Liver (tissue), 9 donors: ENCODE measurements at regions not wholly inside any gene's neighbourhood (a gene's known extent, or its start where the extent isn't known, plus 50 kb on each side); places are given as distances from the start of the nearest gene placed in this dataset. TPM values are rescaled to one million over a fixed set of nuclear protein-coding genes. Genes with fewer than 3 reads are reported as not detected.

Experiments
- DNase-seq: peaks from one replicate; pipeline ENCODE4 v3.0.0-alpha.2; 2017; ENCODE audit warnings: low spot score
- H3K27ac ChIP-seq, 2 donors: one replicate each; pipeline ENCODE4 v1.7.0; 2013; ENCODE audit warnings: inconsistent platforms in 2 of 2, low read length in 2 of 2, control low read depth in 1 of 2, low read depth in 1 of 2, mild to moderate bottlenecking in 1 of 2
- H3K27me3 ChIP-seq, 4 donors: one replicate each; pipeline versions ENCODE4 v1.6.1 to v1.7.0; 2013; ENCODE audit warnings: low read length in 3 of 4, inconsistent platforms in 1 of 4, mild to moderate bottlenecking in 1 of 4, moderate library complexity in 1 of 4; ENCODE audit not compliant: control insufficient read depth in 4 of 4, insufficient read depth in 4 of 4
- H3K36me3 ChIP-seq, 4 donors: one replicate each; pipeline versions ENCODE4 v1.6.1 to v1.7.0; 2013; ENCODE audit warnings: low read length in 3 of 4, mild to moderate bottlenecking in 3 of 4, low read depth in 1 of 4, moderate library complexity in 1 of 4; ENCODE audit not compliant: control insufficient read depth in 4 of 4, insufficient read depth in 3 of 4
- H3K4me1 ChIP-seq, 4 donors: one replicate each; pipeline versions ENCODE4 v1.6.1 to v1.7.0; 2013; ENCODE audit warnings: low read length in 3 of 4, mild to moderate bottlenecking in 3 of 4, moderate library complexity in 1 of 4; ENCODE audit not compliant: control insufficient read depth in 4 of 4, insufficient read depth in 4 of 4
- H3K4me3 ChIP-seq, 3 donors: one replicate each; pipeline versions ENCODE4 v1.6.1 to v1.7.0; 2013; ENCODE audit warnings: low read length in 3 of 3, control low read depth in 1 of 3, low read depth in 1 of 3, mild to moderate bottlenecking in 1 of 3
- H3K9ac ChIP-seq, 2 donors: one replicate each; pipeline ENCODE4 v1.7.0; 2013; ENCODE audit warnings: low read length in 2 of 2, mild to moderate bottlenecking in 2 of 2, moderate library complexity in 2 of 2, control low read depth in 1 of 2, low read depth in 1 of 2
- H3K9me3 ChIP-seq, 4 donors: one replicate each; pipeline versions ENCODE4 v1.6.1 to v1.7.0; 2013; ENCODE audit warnings: low read length in 3 of 4; ENCODE audit not compliant: control insufficient read depth in 4 of 4
- FOXA2 ChIP-seq: IDR thresholded peaks from 2 replicates; pipeline ENCODE4 v1.6.1; 2016; ENCODE audit warnings: antibody characterized with exemption
- GABPA ChIP-seq, 2 donors: IDR thresholded peaks in 1 of 2; conservative IDR thresholded peaks in 1 of 2; 2 replicates each; pipeline ENCODE4 v1.6.1; 2016; ENCODE audit warnings: antibody characterized with exemption in 2 of 2, mild to moderate bottlenecking in 1 of 2, moderate library complexity in 1 of 2
- HNF4A ChIP-seq, 2 donors: conservative IDR thresholded peaks; 2 replicates each; pipeline ENCODE4 v1.6.1; 2016; ENCODE audit warnings: antibody characterized with exemption in 2 of 2, mild to moderate bottlenecking in 2 of 2
- JUND ChIP-seq, 2 donors: IDR thresholded peaks; 2 replicates each; pipeline ENCODE4 v1.6.1; 2016; ENCODE audit warnings: antibody characterized with exemption in 2 of 2
- RXRA ChIP-seq, 2 donors: IDR thresholded peaks; 2 replicates each; pipeline ENCODE4 v1.6.1; 2017 to 2018; ENCODE audit warnings: antibody characterized with exemption in 2 of 2, mild to moderate bottlenecking in 1 of 2
- YY1 ChIP-seq: IDR thresholded peaks from 2 replicates; pipeline ENCODE4 v1.6.1; 2016; ENCODE audit warnings: antibody characterized with exemption, mild to moderate bottlenecking
- WGBS: extraction: QIAGEN DNeasy Blood & Tissue Kit; methylation state at CpG from one replicate; pipeline ENCODE4 v1.1.7; 2013; 5-methylcytosine and 5-hydroxymethylcytosine counted together
- small RNA-seq: library from RNA; depleted of rRNA; stranded (forward); fragments of <200 nt; gene quantifications from one replicate; pipeline ENCODE3, GENCODE V24; 2014
- TF ChIP-seq, protein P1 (sequence below): IDR thresholded peaks from 2 replicates; pipeline ENCODE4 v1.6.1; 2016; ENCODE audit warnings: antibody characterized with exemption
- TF ChIP-seq, protein P2 (sequence below): IDR thresholded peaks from 2 replicates; pipeline ENCODE4 v1.6.1; 2016; ENCODE audit warnings: antibody characterized with exemption, mild to moderate bottlenecking
- TF ChIP-seq, protein P3 (sequence below): fragments of 150-350 bp; IDR thresholded peaks from 2 replicates; pipeline ENCODE4 v1.5.1; 2017; ENCODE audit warnings: improper control_type of control experiment, low read depth, low read length; ENCODE audit not compliant: missing input control
- donor health status: healthy.
- donor health status: healthy.
- donor health status: healthy.
- donor health status: healthy.
- donor health status: healthy.

DNA sequence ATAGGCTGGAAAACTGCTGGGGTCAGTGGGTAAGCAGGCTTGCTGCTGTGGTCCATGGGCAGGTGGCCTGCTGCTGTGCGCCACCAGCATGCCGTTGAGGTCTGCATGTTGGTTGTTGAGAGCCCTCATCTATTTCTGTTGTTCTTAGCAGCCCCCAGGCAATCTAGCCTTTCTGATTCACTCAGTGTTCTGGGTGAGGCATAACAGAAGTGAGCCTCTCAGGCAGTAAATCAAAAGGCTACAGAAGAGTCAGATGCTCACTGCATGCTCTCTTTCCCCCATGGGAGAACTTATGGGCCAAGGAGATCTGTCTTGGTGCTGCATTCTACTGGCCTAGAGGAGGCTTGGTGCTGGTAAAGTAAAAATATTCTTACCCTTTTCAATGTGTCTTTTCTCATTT is 67.8 kb upstream of the ATP10A start:
- Histone ChIP-seq H3K27me3 (peaks cover 0 to 6% (median 2%) of the 10 kb centered on the region in 4 donors), H3K9ac (no peak overlapping the region), H3K36me3 (no peaks in the 10 kb centered on the region), H3K27ac (no peak overlapping the region), H3K9me3 (no peaks in the 10 kb centered on the region), H3K4me1 (no peaks in the 10 kb centered on the region), H3K4me3 (no peak overlapping the region)
- WGBS = 93% methylated on average over 2 of the region's 2 CpGs
- no peak for DNase-seq
- TF ChIP-seq, protein P1, sequence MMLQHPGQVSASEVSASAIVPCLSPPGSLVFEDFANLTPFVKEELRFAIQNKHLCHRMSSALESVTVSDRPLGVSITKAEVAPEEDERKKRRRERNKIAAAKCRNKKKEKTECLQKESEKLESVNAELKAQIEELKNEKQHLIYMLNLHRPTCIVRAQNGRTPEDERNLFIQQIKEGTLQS = no peak
- TF ChIP-seq, protein P2, sequence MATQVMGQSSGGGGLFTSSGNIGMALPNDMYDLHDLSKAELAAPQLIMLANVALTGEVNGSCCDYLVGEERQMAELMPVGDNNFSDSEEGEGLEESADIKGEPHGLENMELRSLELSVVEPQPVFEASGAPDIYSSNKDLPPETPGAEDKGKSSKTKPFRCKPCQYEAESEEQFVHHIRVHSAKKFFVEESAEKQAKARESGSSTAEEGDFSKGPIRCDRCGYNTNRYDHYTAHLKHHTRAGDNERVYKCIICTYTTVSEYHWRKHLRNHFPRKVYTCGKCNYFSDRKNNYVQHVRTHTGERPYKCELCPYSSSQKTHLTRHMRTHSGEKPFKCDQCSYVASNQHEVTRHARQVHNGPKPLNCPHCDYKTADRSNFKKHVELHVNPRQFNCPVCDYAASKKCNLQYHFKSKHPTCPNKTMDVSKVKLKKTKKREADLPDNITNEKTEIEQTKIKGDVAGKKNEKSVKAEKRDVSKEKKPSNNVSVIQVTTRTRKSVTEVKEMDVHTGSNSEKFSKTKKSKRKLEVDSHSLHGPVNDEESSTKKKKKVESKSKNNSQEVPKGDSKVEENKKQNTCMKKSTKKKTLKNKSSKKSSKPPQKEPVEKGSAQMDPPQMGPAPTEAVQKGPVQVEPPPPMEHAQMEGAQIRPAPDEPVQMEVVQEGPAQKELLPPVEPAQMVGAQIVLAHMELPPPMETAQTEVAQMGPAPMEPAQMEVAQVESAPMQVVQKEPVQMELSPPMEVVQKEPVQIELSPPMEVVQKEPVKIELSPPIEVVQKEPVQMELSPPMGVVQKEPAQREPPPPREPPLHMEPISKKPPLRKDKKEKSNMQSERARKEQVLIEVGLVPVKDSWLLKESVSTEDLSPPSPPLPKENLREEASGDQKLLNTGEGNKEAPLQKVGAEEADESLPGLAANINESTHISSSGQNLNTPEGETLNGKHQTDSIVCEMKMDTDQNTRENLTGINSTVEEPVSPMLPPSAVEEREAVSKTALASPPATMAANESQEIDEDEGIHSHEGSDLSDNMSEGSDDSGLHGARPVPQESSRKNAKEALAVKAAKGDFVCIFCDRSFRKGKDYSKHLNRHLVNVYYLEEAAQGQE = no peak
- TF ChIP-seq FOXA2 (no peak), GABPA (IDR thresholded peaks at IDR 0.05 in 1 of 2, conservative IDR thresholded peaks at IDR 0.05 in 1 of 2) (no peak), HNF4A (conservative IDR thresholded peaks at IDR 0.05) (no peak), RXRA (IDR thresholded peaks at IDR 0.05) (no peak), JUND (IDR thresholded peaks at IDR 0.05) (no peak), YY1 (no peak)
- TF ChIP-seq, protein P3, sequence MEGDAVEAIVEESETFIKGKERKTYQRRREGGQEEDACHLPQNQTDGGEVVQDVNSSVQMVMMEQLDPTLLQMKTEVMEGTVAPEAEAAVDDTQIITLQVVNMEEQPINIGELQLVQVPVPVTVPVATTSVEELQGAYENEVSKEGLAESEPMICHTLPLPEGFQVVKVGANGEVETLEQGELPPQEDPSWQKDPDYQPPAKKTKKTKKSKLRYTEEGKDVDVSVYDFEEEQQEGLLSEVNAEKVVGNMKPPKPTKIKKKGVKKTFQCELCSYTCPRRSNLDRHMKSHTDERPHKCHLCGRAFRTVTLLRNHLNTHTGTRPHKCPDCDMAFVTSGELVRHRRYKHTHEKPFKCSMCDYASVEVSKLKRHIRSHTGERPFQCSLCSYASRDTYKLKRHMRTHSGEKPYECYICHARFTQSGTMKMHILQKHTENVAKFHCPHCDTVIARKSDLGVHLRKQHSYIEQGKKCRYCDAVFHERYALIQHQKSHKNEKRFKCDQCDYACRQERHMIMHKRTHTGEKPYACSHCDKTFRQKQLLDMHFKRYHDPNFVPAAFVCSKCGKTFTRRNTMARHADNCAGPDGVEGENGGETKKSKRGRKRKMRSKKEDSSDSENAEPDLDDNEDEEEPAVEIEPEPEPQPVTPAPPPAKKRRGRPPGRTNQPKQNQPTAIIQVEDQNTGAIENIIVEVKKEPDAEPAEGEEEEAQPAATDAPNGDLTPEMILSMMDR = no peak

Small RNA genes lying in the stretch of these regions (small RNA-seq; reads per million reads assigned to genes)
- not detected for gene RF00554
